SU-DHL-6 (cell line): ENCODE measurements at regions not wholly inside any gene's neighbourhood (a gene's known extent, or its start where the extent isn't known, plus 50 kb on each side); places are given as distances from the start of the nearest gene placed in this dataset.

Experiments
- H2AFZ ChIP-seq: fragments of 200-600 bp; sonication (generic); 2 replicates; pipeline ENCODE4 v1.6.1; 2014; ENCODE audit warnings: low read depth, mild to moderate bottlenecking, moderate library complexity, mixed read lengths, antibody characterized with exemption, low read length; ENCODE audit not compliant: severe bottlenecking
- H3F3A ChIP-seq: fragments of 200-600 bp; shearing (Covaris generic); 2 replicates; pipeline ENCODE4 v1.6.0; 2016; ENCODE audit warnings: antibody characterized with exemption, mild to moderate bottlenecking; ENCODE audit not compliant: insufficient read depth
- H3K27ac ChIP-seq: fragments of 200-600 bp; sonication (generic); 2 replicates; pipeline ENCODE4 v1.5.1; 2016; ENCODE audit warnings: low read depth, mild to moderate bottlenecking, low read length, moderate library complexity, mixed read lengths
- H3K27me3 ChIP-seq: fragments of 200-600 bp; sonication (generic), shearing (Covaris generic); 2 replicates; pipeline ENCODE4 v1.6.0; 2014; ENCODE audit warnings: mild to moderate bottlenecking, low read length
- H3K36me3 ChIP-seq: fragments of 200-600 bp; sonication (generic); 2 replicates; pipeline ENCODE4 v1.6.1; 2014; ENCODE audit warnings: mild to moderate bottlenecking, low read length, mixed read lengths
- H3K4me2 ChIP-seq: fragments of 300-600, 200-600 bp; shearing (Covaris generic), sonication (generic); 2 replicates; pipeline ENCODE4 v1.6.0; 2014; ENCODE audit warnings: low read length, low read depth, mild to moderate bottlenecking; ENCODE audit not compliant: poor library complexity, severe bottlenecking
- H3K4me3 ChIP-seq: fragments of 200-600 bp; sonication (generic); 2 replicates; pipeline ENCODE4 v1.5.1; 2014; ENCODE audit warnings: antibody characterized with exemption, low read length, mild to moderate bottlenecking, mixed read lengths; ENCODE audit not compliant: insufficient read depth, poor library complexity, severe bottlenecking
- H3K79me2 ChIP-seq: fragments of 200-600 bp; sonication (generic); 2 replicates; pipeline ENCODE4 v1.6.1; 2014; ENCODE audit warnings: mild to moderate bottlenecking, low read length, moderate library complexity; ENCODE audit not compliant: insufficient read depth
- H3K9ac ChIP-seq: fragments of 200-600 bp; sonication (generic); 2 replicates; pipeline ENCODE4 v1.7.0; 2014; ENCODE audit warnings: mild to moderate bottlenecking, low read length
- H3K9me2 ChIP-seq: fragments of 200-600 bp; sonication (generic); replicated peaks from 2 replicates; pipeline ENCODE4 v1.6.1; 2014; ENCODE audit warnings: low read length; ENCODE audit not compliant: insufficient read depth
- H3K9me3 ChIP-seq: fragments of 200-600 bp; sonication (generic); 2 replicates; pipeline ENCODE4 v1.6.1; 2014; ENCODE audit warnings: low read length, mixed read lengths; ENCODE audit not compliant: insufficient read depth
- H4K20me1 ChIP-seq: fragments of 200-600 bp; sonication (generic); 2 replicates; pipeline ENCODE4 v1.6.1; 2014; ENCODE audit warnings: low read depth, mild to moderate bottlenecking, antibody characterized with exemption, low read length, moderate library complexity, mixed read lengths
- EZH2phosphoT487 ChIP-seq: fragments of 200-600 bp; sonication (generic), shearing (Covaris generic); conservative IDR thresholded peaks from 2 replicates; pipeline ENCODE4 v1.6.1; 2018; ENCODE audit warnings: mild to moderate bottlenecking, antibody characterized with exemption, low read length, moderate library complexity, mixed read lengths
- TF ChIP-seq, protein P1 (sequence below): fragments of 200-600 bp; sonication (generic); IDR thresholded peaks from one replicate; pipeline ENCODE4 v1.5.1; 2017; ENCODE audit warnings: antibody characterized with exemption, mild to moderate bottlenecking, low read length, moderate library complexity; ENCODE audit not compliant: insufficient read depth, poor library complexity, severe bottlenecking

DNA sequence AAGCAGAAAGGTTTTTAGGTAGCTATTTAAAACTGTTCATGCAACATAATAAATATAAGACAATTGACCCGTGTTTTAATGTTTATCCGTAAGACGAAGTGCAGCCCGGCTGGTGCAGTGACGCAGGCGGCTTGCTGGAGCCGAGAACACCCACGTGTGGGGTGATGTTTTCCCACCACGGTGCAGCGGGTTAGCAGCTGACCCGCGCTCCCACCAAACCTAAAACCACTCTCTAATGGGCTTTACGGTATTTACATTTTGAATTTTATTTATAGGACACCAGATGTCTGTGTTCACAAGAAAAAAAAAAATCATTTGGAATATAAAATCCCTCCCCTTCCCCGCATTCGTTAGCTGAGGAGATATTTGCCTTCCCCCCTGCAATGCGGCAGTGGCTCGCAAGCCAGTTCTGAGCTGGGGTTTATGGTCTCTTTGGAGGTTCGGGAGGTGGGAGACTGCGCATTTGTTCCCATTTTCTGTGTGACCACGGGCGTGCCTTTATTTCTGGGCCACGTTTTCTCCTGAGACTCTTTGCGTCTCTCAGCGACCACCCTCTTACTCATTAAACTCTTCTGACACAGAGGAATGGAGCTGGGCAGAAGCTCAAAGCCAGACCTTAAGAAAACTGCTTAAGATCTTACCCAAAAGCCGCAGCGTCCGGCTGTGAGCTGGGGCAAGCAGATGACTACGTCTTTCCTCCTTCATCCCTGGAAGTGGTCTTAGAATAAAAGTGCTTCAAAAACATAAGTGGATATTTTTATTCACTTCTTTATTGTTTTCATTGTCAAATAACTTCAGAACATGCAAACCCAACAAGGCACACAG lies 301.1 kb downstream of the IRF8 start:
- no peaks in the 10 kb centered on the region for H3K9me3 ChIP-seq
- H2AFZ ChIP-seq = no peak overlapping the region
- H3K4me3 ChIP-seq = no peak overlapping the region
- H3K9me2 ChIP-seq = no peaks in the 10 kb centered on the region
- H3K27ac ChIP-seq = no peak overlapping the region
- no peaks in the 10 kb centered on the region for H4K20me1 ChIP-seq
- TF ChIP-seq, protein P1, sequence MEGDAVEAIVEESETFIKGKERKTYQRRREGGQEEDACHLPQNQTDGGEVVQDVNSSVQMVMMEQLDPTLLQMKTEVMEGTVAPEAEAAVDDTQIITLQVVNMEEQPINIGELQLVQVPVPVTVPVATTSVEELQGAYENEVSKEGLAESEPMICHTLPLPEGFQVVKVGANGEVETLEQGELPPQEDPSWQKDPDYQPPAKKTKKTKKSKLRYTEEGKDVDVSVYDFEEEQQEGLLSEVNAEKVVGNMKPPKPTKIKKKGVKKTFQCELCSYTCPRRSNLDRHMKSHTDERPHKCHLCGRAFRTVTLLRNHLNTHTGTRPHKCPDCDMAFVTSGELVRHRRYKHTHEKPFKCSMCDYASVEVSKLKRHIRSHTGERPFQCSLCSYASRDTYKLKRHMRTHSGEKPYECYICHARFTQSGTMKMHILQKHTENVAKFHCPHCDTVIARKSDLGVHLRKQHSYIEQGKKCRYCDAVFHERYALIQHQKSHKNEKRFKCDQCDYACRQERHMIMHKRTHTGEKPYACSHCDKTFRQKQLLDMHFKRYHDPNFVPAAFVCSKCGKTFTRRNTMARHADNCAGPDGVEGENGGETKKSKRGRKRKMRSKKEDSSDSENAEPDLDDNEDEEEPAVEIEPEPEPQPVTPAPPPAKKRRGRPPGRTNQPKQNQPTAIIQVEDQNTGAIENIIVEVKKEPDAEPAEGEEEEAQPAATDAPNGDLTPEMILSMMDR = no peak
- TF ChIP-seq EZH2phosphoT487 = no peak
- no peak overlapping the region for H3K4me2 ChIP-seq
- H3K79me2 ChIP-seq = no peaks in the 10 kb centered on the region
- H3K36me3 ChIP-seq = no peaks in the 10 kb centered on the region
- no peak overlapping the region for H3K9ac ChIP-seq
- H3K27me3 ChIP-seq = no peaks in the 10 kb centered on the region
- H3F3A ChIP-seq = no peaks in the 10 kb centered on the region

DNA sequence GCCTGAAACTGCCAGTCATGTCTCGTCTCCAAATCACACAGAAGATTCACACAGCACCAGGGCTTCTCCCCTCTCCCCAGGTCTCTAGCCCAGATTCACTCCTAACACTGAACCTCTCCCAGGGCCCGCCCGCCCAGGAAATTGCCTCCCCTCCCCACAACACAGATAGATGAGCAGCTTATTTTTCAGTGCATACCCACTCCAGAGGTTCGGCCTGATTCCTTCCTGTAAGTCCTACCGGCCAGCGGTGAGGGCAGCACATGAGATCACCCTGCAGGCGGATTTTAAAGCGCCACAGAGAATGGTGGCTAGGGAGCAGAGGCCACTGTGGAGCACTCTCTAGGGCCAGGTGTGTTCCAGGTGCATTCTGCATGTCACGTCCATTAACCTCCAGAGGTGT lies 301.8 kb downstream of the IRF8 start:
- H3K79me2 ChIP-seq = no peaks in the 10 kb centered on the region
- H3K4me2 ChIP-seq = no peak overlapping the region
- no peak overlapping the region for H2AFZ ChIP-seq
- no peaks in the 10 kb centered on the region for H3K9me2 ChIP-seq
- H3F3A ChIP-seq = no peaks in the 10 kb centered on the region
- TF ChIP-seq, protein P1 = no peak
- TF ChIP-seq EZH2phosphoT487 = no peak
- no peak overlapping the region for H3K9ac ChIP-seq
- no peaks in the 10 kb centered on the region for H3K9me3 ChIP-seq
- no peak overlapping the region for H3K27ac ChIP-seq
- H4K20me1 ChIP-seq = no peaks in the 10 kb centered on the region
- H3K36me3 ChIP-seq = no peaks in the 10 kb centered on the region
- H3K4me3 ChIP-seq = no peak overlapping the region
- no peaks in the 10 kb centered on the region for H3K27me3 ChIP-seq

DNA sequence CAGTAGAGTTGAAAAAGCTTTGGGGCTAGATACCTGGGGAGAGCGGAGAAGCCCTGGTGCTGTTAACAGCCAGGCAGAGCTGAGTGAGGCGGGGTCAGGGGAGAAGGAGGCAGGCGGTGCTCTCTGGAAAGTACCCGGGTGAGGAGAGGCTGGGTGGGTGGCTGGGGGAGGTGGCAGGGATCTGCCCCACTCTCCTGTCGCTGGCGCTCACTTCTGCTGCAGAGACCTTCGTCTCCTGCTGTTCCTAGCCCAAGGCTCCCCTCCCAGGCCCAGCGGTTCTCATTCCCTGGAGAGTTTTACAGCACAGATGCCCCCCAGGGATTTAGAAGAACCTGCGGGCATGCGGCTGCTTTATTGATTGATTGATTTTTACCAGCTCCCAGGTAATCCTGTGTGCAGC lies 302.8 kb downstream of the IRF8 start:
- H3K27me3 ChIP-seq = no peaks in the 10 kb centered on the region
- H3K9me2 ChIP-seq = no peaks in the 10 kb centered on the region
- no peak overlapping the region for H3K9ac ChIP-seq
- TF ChIP-seq, protein P1 = no peak
- TF ChIP-seq EZH2phosphoT487 = no peak
- H4K20me1 ChIP-seq = no peaks in the 10 kb centered on the region
- H3K79me2 ChIP-seq = no peaks in the 10 kb centered on the region
- no peaks in the 10 kb centered on the region for H3F3A ChIP-seq
- H3K4me2 ChIP-seq = no peak overlapping the region
- no peak overlapping the region for H3K27ac ChIP-seq
- H3K4me3 ChIP-seq = no peak overlapping the region
- no peak overlapping the region for H2AFZ ChIP-seq
- H3K36me3 ChIP-seq = no peaks in the 10 kb centered on the region
- H3K9me3 ChIP-seq = no peaks in the 10 kb centered on the region
